ENCODE measurements at regions not wholly inside any gene's neighbourhood (a gene's known extent, or its start where the extent isn't known, plus 50 kb on each side); places are given as distances from the start of the nearest gene placed in this dataset.

DNA sequence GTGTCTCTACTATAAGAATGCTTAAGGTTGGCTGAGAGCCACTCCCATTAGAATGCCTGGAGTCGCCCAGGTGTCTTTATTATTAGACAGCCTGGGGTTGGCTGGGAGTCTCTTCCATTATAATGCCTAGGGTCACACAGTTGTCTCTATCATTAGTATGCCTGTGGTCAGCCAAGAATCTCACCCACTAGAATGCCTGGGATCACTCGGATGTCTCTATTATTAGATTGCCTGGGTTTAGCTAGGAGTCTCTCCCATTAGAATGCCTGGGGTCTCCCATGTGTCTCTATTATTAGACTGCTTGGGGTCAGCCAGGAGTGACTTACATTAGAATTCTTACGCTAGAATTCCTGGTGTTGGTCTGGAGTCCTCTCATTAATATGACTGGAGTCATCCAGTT is 2255.3 kb downstream of the TP53TG3F start:
- Histone ChIP-seq H4K20me1 (ENCODE audit: control insufficient read depth, insufficient read depth, insufficient read length) (no peaks in the 10 kb centered on the region), H4K91ac (ENCODE audit: insufficient read length, low read depth, low read length) (no peak overlapping the region), H3K56ac (ENCODE audit: insufficient read length, low read depth, low read length) (no peak overlapping the region), H3T11ph (ENCODE audit: low read length) (no peak overlapping the region), H3K27me3 (ENCODE audit: insufficient read depth, low read length) (no peaks in the 10 kb centered on the region), H3K14ac (ENCODE audit: insufficient read depth, low read length) (no peak overlapping the region), H3K27ac (ENCODE audit: insufficient read length, low read depth, low read length) (no peak overlapping the region), H2BK5ac (ENCODE audit: insufficient read length, low read length) (no peak overlapping the region), H2BK120ac (ENCODE audit: low read depth, low read length, poor library complexity, severe bottlenecking) (no peak overlapping the region), H2BK12ac (ENCODE audit: insufficient read length, low read depth, low read length) (no peak overlapping the region), H2AK5ac (ENCODE audit: insufficient read length, low read length) (no peak overlapping the region), H2AFZ (ENCODE audit: low read length) (no peak overlapping the region), H4K8ac (replicated peaks; ENCODE audit: insufficient read length, low read depth, low read length) (no peak overlapping the region), H3K4me1 (ENCODE audit: insufficient read depth, low read length) (no peaks in the 10 kb centered on the region), H3K4ac (ENCODE audit: low read depth, low read length) (no peak overlapping the region), H3K23me2 (ENCODE audit: insufficient read length, low read depth, low read length, poor library complexity, severe bottlenecking) (no peaks in the 10 kb centered on the region), H3K9me3 (ENCODE audit: control insufficient read depth, low read depth, low read length) (peaks cover 46% of the 10 kb centered on the region), H2BK15ac (ENCODE audit: low read depth, low read length) (no peak overlapping the region), H3K4me2 (ENCODE audit: insufficient read depth, insufficient read length, low read length) (no peak overlapping the region), H3K79me1 (ENCODE audit: insufficient read depth, low read depth, low read length, poor library complexity, severe bottlenecking) (no peaks in the 10 kb centered on the region), H3K23ac (ENCODE audit: insufficient read length, low read depth, low read length) (no peak overlapping the region), H3K79me2 (ENCODE audit: insufficient read depth, low read length) (no peaks in the 10 kb centered on the region), H2BK20ac (ENCODE audit: low read depth, low read length, poor library complexity, severe bottlenecking) (no peak overlapping the region), H3K18ac (ENCODE audit: insufficient read length, low read depth, low read length) (no peak overlapping the region), H4K5ac (ENCODE audit: insufficient read length, low read depth, low read length) (no peak overlapping the region), H3K9ac (ENCODE audit: extremely low read depth, insufficient read length, low read length) (no peak overlapping the region)
- Mint-ChIP-seq H3K4me3 (no peak overlapping the region), H3K27ac (no peak overlapping the region), H3K9me3 (peaks cover 81 to 85% of the 10 kb centered on the region in 2 experiments), H3K36me3 (ENCODE audit: insufficient read depth in 1 of 3, low read depth in 3 of 3) (peaks cover 11 to 30% (median 12%) of the 10 kb centered on the region in 3 experiments; a peak in 6 of 7 replicates), H3K4me1 (no peaks in the 10 kb centered on the region), H3K27me3 (ENCODE audit: low read depth) (no peaks in the 10 kb centered on the region)
- TF ChIP-seq, protein P1, sequence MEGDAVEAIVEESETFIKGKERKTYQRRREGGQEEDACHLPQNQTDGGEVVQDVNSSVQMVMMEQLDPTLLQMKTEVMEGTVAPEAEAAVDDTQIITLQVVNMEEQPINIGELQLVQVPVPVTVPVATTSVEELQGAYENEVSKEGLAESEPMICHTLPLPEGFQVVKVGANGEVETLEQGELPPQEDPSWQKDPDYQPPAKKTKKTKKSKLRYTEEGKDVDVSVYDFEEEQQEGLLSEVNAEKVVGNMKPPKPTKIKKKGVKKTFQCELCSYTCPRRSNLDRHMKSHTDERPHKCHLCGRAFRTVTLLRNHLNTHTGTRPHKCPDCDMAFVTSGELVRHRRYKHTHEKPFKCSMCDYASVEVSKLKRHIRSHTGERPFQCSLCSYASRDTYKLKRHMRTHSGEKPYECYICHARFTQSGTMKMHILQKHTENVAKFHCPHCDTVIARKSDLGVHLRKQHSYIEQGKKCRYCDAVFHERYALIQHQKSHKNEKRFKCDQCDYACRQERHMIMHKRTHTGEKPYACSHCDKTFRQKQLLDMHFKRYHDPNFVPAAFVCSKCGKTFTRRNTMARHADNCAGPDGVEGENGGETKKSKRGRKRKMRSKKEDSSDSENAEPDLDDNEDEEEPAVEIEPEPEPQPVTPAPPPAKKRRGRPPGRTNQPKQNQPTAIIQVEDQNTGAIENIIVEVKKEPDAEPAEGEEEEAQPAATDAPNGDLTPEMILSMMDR (conservative IDR thresholded peaks at IDR 0.05), result no peak
- WGBS (ENCODE audit: extremely low coverage, insufficient read length, low lambda C conversion rate), result no CpG with 5 or more reads among the region's 3 CpGs
- no peak for DNase-seq

All from H9 (cell line).